BE2C (cell line): ENCODE measurements at regions not wholly inside any gene's neighbourhood (a gene's known extent, or its start where the extent isn't known, plus 50 kb on each side); places are given as distances from the start of the nearest gene placed in this dataset.
A peak's percentile ranks its signal among the peaks of the same experiment; 100 is the strongest.

Experiments
- DNase-seq: peaks from one replicate; pipeline ENCODE4 v3.0.0-alpha.2; 2020
- H3K27me3 ChIP-seq: fragments of 250-450 bp; sonication (Bioruptor Pico); 2 replicates; pipeline ENCODE4 v1.5.1; 2020; ENCODE audit warnings: mild to moderate bottlenecking
- H3K36me3 ChIP-seq: fragments of 250-450 bp; sonication (Bioruptor Pico); 2 replicates; pipeline ENCODE4 v1.5.1; 2020; ENCODE audit warnings: mild to moderate bottlenecking
- H3K4me1 ChIP-seq: fragments of 250-450 bp; sonication (Bioruptor Pico); 2 replicates; pipeline ENCODE4 v1.5.1; 2020
- H3K4me3 ChIP-seq: 2 replicates; pipeline ENCODE4 v1.5.1; 2011; ENCODE audit warnings: low read depth, low read length
- H3K9me3 ChIP-seq: fragments of 250-450 bp; sonication (Bioruptor Pico); 2 replicates; pipeline ENCODE4 v1.5.1; 2020
- CTCF ChIP-seq: IDR thresholded peaks from 2 replicates; pipeline ENCODE4 v1.5.1; 2012; ENCODE audit warnings: mild to moderate bottlenecking, low read depth, low read length

GRCh38 chr6:139436957-139437348 is 62.5 kb upstream of the CITED2 start:
- Histone ChIP-seq H3K4me3 (no peak overlapping the region), H3K36me3 (no peaks in the 10 kb centered on the region), H3K9me3 (no peaks in the 10 kb centered on the region), H3K4me1 (peaks cover 12% of the 10 kb centered on the region), H3K27me3 (no peaks in the 10 kb centered on the region)
- DNase-seq, result no peak
- no peak for TF ChIP-seq CTCF

GRCh38 chr6:139436200-139436956 is 61.9 kb upstream of the CITED2 start:
- Histone ChIP-seq H3K36me3 (no peaks in the 10 kb centered on the region), H3K4me3 (no peak overlapping the region), H3K27me3 (no peaks in the 10 kb centered on the region), H3K4me1 (peaks cover 12% of the 10 kb centered on the region), H3K9me3 (no peaks in the 10 kb centered on the region)
- peak; percentile 31 for DNase-seq
- no peak for TF ChIP-seq CTCF

GRCh38 chr6:139433631-139434419 is 59.4 kb upstream of the CITED2 start:
- Histone ChIP-seq H3K9me3 (no peaks in the 10 kb centered on the region), H3K4me1 (peaks cover 12% of the 10 kb centered on the region), H3K4me3 (no peak overlapping the region), H3K36me3 (no peaks in the 10 kb centered on the region), H3K27me3 (no peaks in the 10 kb centered on the region)
- TF ChIP-seq CTCF, result no peak
- peak; percentile 65 for DNase-seq

- Histone ChIP-seq H3K27me3 (no peaks in the 10 kb centered on the region), H3K9me3 (no peaks in the 10 kb centered on the region), H3K36me3 (no peaks in the 10 kb centered on the region), H3K4me1 (peaks cover 12% of the 10 kb centered on the region), H3K4me3 (no peak overlapping the region)
- DNase-seq, result no peak
- no peak for TF ChIP-seq CTCF
These were observed 57.1 kb upstream of the CITED2 start for GRCh38 chr6:139431602-139431956.

GRCh38 chr6:139430899-139431601 is 56.6 kb upstream of the CITED2 start:
- DNase-seq, result no peak
- no peak for TF ChIP-seq CTCF
- Histone ChIP-seq H3K4me1 (peaks cover 12% of the 10 kb centered on the region), H3K9me3 (no peaks in the 10 kb centered on the region), H3K27me3 (no peaks in the 10 kb centered on the region), H3K36me3 (no peaks in the 10 kb centered on the region), H3K4me3 (no peak overlapping the region)
